CD1c-positive myeloid dendritic cell (primary cell): ENCODE measurements at regions not wholly inside any gene's neighbourhood (a gene's known extent, or its start where the extent isn't known, plus 50 kb on each side); places are given as distances from the start of the nearest gene placed in this dataset.
"Not testable (repeated sequence)": the region's sequence is repeated elsewhere in the genome, so short reads cannot be mapped to it uniquely, and the experiment has no call there.

Source experiments
- DNase-seq: peaks from one replicate; pipeline ENCODE4 v3.0.0-alpha.2; 2016; ENCODE audit errors: extremely low spot score

- DNase-seq: no peak
Observed at GRCh38 chr15:35209838-35210237, 124.7 kb upstream of the NANOGP8 start.

GRCh38 chr15:35208353-35208752, 123.3 kb upstream of the NANOGP8 start:
- no peak for DNase-seq

GRCh38 chr15:35206060-35206675, 121.1 kb upstream of the NANOGP8 start:
- DNase-seq: peak; percentile 6

- DNase-seq: no peak
Observed at GRCh38 chr15:35198197-35198596, 113.1 kb upstream of the NANOGP8 start.

DNA sequence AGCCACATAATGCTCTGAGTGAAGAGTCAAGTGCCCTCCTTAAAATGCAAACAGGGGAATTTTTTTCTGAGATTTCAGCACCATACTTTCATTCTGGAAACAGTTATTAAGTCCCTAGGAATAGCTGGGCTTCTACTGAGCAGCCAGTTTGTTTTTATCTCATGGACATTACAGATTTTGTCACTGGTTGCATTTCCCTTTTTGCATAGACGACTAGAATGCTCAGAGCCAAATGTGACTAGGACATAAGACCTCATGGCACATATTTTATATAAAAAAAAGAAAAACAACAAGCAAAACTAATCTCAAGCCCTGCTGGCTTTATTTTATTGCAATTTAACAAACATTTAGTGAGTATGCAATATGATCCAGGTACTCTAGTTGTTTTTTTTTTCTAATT, 112.7 kb upstream of the NANOGP8 start:
- no peak for DNase-seq

GRCh38 chr15:35197306-35197705, 112.2 kb upstream of the NANOGP8 start:
- no peak for DNase-seq

DNA sequence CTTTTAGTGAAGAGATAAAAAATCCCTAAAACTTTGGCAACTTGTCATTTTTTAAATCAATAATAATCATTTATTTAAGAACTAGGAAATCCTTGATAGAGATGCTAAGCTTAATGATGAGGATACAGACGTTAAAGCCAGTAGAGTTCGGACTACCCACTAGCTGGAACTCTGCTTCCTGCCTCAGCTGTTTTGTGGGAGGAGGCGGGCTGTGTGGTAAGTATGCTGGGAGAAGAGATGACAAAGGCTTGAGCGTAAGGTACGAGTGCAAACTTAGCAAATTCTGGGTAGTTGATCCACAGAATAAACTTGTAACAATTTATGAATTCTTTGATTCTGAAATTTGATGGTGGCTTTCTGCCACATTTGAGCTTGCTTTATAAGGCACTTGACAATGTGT, 111.2 kb upstream of the NANOGP8 start:
- DNase-seq: no peak

DNA sequence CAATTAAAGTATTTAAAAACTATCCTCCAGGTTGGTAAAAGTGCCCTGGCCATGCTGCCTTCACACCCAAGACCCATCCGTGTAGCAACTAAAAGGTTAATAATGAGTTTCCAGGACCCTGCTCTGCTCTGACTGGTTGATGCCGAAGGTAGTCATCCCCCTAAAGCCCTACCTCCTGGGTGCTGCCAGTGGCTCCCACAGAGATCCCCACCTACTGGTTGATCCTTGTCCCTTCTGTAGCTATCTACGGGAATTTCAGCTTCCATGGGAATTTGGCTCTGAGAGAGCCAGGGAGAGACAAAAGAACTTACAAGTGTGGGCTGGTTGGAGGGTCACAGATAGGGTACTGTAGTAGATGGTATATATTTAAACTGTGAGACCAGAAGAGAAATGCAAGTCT, 110.6 kb upstream of the NANOGP8 start:
- DNase-seq: no peak

DNA sequence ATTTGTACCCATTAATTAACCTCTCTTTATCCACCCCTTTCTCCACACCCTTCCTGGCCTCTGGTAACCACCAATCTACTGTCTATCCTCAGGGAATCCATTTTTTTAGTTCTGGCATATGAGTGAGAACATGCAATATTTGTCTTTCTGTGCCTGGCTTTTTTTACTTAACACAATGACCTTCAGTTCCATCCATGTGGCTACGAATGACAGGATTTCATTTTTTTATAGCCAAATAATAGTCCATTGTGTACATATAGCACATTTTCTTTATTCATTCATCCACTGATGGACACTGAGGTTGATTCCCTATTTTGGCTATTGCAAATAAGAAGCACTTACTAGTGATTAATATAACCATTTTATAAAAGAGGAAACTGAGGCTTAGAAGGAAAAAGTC, 109.9 kb upstream of the NANOGP8 start:
- no peak for DNase-seq

DNA sequence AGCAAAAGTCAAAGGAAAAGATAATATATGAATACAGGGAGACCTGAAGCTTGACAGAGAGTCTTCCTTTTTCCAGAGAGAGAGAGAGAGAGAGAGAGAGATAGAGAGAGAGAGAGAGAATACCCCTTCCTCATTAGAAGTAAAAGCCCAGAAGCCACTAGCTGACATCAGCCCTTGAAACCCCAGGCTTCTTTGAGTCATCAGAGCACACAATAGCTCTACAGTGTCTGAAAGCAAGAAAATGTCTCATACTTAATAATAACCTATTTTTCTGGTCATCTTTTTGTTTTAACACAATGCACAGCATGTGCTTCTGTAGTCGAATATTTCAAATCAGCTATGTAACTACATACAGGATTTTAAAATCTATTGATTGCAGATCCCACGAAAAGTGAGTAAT, 109.2 kb upstream of the NANOGP8 start:
- no peak for DNase-seq

GRCh38 chr15:35191783-35192182, 106.7 kb upstream of the NANOGP8 start:
- DNase-seq: no peak

- DNase-seq: no peak
Observed at GRCh38 chr15:35186346-35186745, 101.3 kb upstream of the NANOGP8 start.

DNA sequence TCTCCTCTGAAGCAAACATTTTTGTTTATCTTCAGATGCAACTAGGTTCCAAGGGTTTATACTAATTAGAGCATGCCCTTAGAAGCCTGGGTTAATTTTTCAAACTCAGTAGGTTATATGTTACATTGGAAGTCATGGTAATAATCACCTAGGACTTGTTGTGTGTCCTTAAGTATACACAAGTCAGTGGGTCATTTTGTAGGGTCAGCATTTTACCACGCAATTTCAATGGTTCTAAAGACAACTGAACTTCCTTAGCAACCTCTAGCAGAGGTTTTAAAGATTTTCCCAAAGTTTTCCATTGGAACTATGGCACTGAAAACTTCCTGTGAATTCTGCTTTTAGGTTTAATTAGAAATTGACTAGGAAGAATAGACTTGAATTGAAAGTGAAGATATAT, 99.6 kb upstream of the NANOGP8 start:
- DNase-seq: no peak

- no peak for DNase-seq
Observed at GRCh38 chr15:35182841-35183479, 97.9 kb upstream of the NANOGP8 start.

DNA sequence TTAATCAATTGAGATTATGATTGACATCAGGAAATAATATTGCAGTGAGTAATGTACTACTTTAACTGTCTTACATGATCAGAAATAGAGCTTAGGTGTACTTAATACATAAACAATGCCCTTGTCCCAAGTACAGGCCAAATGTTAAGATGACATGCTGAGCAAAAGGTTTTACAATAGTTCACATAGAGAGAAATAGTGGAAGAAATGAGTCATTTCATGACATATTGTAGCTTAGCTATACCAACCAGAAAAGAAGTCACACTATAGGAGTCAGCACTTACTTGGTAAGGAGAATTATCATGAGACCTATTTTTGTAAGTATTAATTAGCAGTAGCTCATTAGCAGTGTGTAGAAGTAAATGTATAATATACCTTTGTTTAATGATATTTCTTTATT, 96.4 kb upstream of the NANOGP8 start:
- DNase-seq: no peak

- no peak for DNase-seq
Observed at GRCh38 chr15:35179739-35180138, 94.6 kb upstream of the NANOGP8 start.

DNA sequence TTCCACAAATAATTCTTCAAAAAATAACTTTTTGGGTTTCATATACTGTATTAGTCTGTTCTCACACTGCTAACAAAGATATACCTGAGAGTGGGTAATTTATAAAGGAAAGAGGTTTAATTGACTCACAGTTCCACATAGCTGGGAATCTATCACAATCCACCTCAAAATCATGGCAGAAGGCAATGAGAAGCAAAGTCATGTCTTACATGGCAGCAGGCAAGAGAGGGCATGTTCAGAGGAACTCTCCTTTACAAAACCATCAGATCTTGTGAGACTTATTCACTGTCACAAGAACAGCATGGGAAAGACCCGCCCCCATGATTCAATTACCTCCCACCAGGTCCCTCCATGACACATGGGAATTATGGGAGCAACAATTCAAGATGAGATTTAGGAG, 93.1 kb upstream of the NANOGP8 start:
- not testable (repeated sequence) for DNase-seq

DNA sequence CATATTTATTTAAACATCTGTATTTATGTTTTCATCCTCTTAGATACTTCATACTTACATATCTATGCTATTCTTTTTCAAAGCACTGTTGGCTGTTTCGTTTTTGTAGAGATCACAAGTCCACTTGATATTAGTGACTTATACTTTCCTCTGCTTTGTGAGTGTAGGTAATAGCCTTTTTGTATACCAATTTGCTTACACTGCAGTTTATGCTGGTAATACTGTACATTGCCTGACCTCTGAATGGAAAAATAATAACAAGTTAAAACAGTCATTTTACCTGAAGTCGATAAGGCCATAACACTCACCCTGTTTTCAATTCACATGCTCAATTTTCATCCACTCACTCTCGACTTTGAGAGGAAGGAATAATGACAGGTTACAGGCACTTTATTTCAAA, 89.9 kb upstream of the NANOGP8 start:
- no peak for DNase-seq

GRCh38 chr15:35173444-35174118, 88.5 kb upstream of the NANOGP8 start:
- DNase-seq: no peak

GRCh38 chr15:35170207-35170606, 85.1 kb upstream of the NANOGP8 start:
- no peak for DNase-seq

DNA sequence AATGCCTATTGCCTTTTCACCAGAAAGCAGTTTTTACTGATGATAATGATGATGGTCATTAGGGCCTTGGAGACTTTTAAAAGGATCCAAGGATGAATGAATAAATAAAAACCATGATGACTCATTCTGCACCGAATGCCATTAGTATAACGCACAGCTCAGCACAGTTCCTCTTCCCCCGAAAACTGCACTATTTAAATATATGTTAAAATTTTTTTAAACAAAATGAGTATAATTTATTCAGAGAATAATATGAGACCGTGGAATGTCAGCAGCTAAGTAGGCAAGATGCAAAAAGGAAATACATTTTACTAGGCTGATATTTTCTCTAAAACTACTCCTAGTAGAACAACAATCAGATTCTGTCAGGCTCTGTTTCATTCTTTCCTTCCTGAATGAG, 83.4 kb upstream of the NANOGP8 start:
- DNase-seq: no peak

GRCh38 chr15:35167675-35168074, 82.6 kb upstream of the NANOGP8 start:
- no peak for DNase-seq

DNA sequence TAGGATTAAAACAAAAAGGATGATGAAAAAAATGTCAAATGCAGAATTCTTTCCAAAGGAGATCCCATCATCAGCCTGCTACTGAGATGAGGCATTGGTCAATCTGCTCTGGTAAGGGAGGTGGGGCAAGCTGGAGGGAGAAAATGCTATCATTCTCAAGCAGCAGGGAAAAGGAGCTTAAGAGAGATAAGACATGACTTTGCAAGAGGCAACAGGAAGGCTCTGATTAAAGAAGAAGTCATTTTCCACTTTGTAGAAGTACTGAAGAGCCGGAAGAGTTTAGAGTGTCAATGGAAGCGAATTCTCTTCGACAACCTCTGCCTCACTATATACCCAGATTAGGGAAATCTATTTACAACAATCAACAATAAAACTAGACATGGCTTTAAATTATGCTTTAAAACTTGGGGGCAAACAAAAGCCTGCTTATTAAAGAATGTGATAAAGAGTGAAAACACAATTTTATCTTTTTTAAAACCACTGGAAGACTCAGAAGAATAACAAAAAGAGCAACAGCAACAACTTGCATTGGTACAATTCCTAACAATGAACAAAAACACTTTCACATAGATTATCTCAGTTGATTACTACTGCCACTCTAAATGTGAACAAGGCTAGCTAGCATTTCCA, 81.8 kb upstream of the NANOGP8 start:
- no peak for DNase-seq
